Epidermal melanocyte (primary cell): ENCODE measurements at regions not wholly inside any gene's neighbourhood (a gene's known extent, or its start where the extent isn't known, plus 50 kb on each side); places are given as distances from the start of the nearest gene placed in this dataset.
A peak's percentile ranks its signal among the peaks of the same experiment; 100 is the strongest.

ENCODE experiments used
- DNase-seq: peaks from one replicate; pipeline ENCODE4 v3.0.0; 2011; ENCODE audit warnings: low spot score; ENCODE audit not compliant: insufficient read length

- DNase-seq: peak; percentile 36
These were observed 72.8 kb upstream of the ASTN2 start for GRCh38 chr9:117487555-117488175.

GRCh38 chr9:117486426-117486825 is 71.6 kb upstream of the ASTN2 start:
- no peak for DNase-seq

GRCh38 chr9:117485176-117485575 is 70.3 kb upstream of the ASTN2 start:
- DNase-seq: no peak

GRCh38 chr9:117480729-117481128 is 65.9 kb upstream of the ASTN2 start:
- DNase-seq: no peak

GRCh38 chr9:117480253-117480652 is 65.4 kb upstream of the ASTN2 start:
- DNase-seq: no peak

- no peak for DNase-seq
These were observed 58.4 kb upstream of the ASTN2 start for GRCh38 chr9:117473293-117473692.

GRCh38 chr9:117470902-117471301 is 56.0 kb upstream of the ASTN2 start:
- no peak for DNase-seq

- DNase-seq: no peak
These were observed 55.6 kb upstream of the ASTN2 start for GRCh38 chr9:117470455-117470854.

GRCh38 chr9:117466111-117466510 is 51.3 kb upstream of the ASTN2 start:
- DNase-seq: no peak

- DNase-seq: no peak
These were observed 50.8 kb upstream of the ASTN2 start for GRCh38 chr9:117465706-117466105.

- DNase-seq: no peak
These were observed 50.2 kb upstream of the ASTN2 start for GRCh38 chr9:117464941-117465616.
